SK-N-SH treated with all-trans-retinoic acid at 6 μM for 48 hours (cell line): ENCODE measurements at regions not wholly inside any gene's neighbourhood (a gene's known extent, or its start where the extent isn't known, plus 50 kb on each side); places are given as distances from the start of the nearest gene placed in this dataset.

Source experiments
- TOX ChIP-seq: fragments of 250-450 bp; sonication (Bioruptor Pico); IDR thresholded peaks from 2 replicates; pipeline ENCODE4 v1.8.0; 2021; ENCODE audit warnings: mild to moderate bottlenecking, moderate library complexity, borderline replicate concordance
- ZNF8 ChIP-seq: fragments of 450-650 bp; formaldehyde crosslinking; IDR thresholded peaks from 2 replicates; pipeline ENCODE4 v1.5.0; 2020; ENCODE audit warnings: mild to moderate bottlenecking, moderate library complexity

- TF ChIP-seq TOX, result no peak
- TF ChIP-seq ZNF8 (CRISPR knock-in tag), result no peak
Measured at GRCh38 chr2:51559026-51559425, 527.1 kb upstream of the NRXN1 start.
